GM19467 (cell line): ENCODE measurements at regions not wholly inside any gene's neighbourhood (a gene's known extent, or its start where the extent isn't known, plus 50 kb on each side); places are given as distances from the start of the nearest gene placed in this dataset.
"Not testable (repeated sequence)": the region's sequence is repeated elsewhere in the genome, so short reads cannot be mapped to it uniquely, and the experiment has no call there.

ENCODE experiments used
- ATAC-seq: cut with Tn5 transposase; IDR thresholded peaks from one replicate; pipeline ENCODE4 v1.9.1; 2021; ENCODE audit warnings: mild to moderate bottlenecking, moderate library complexity; ENCODE audit not compliant: unreplicated experiment

GRCh38 chr4:30538794-30539193 is 181.4 kb upstream of the PCDH7 start:
- no peak for ATAC-seq

GRCh38 chr4:30543057-30543456 is 177.1 kb upstream of the PCDH7 start:
- ATAC-seq = no peak

DNA sequence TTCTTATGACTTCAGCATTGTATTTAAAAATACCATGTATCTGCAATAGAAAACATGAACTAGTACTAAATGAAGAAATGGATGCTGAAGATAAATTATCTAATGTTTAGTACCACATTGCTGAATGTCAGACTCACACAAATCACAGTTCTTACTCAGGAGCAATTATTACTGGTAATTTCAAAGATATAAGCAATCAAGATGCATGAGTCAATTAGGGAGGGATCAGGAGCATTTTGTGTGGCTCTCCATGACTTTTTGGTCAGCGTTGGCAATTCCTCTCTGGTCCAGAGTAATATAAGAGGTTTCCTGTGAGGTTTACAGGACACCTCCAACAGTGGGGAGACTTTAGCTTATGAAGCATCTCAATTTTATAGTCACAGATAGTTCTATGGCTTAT is 167.0 kb upstream of the PCDH7 start:
- ATAC-seq = no peak

GRCh38 chr4:30553706-30554105 is 166.5 kb upstream of the PCDH7 start:
- ATAC-seq = no peak

- ATAC-seq = no peak
Observed at GRCh38 chr4:30555775-30556174, 164.4 kb upstream of the PCDH7 start.

GRCh38 chr4:30559481-30559880 is 160.7 kb upstream of the PCDH7 start:
- ATAC-seq = no peak

DNA sequence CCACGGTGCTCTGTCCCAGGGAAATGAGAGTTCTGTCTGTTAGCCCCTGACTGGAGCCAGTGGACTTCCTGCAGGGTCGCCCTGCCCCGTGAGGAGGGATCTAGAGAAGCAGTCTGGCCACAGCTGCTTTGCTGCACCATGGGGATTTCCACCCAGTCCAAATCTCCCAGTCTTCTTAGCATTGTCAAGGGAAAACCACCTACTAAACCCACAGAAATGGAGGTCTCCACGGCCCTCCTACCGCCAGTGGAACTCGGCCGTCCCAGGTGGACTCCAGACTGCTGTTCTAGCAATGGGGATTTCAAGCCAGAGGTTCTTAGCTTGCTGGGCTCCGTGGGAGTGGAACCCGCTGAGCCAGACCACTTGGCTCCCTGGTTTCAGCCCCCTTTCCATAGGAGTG is 133.3 kb upstream of the PCDH7 start:
- ATAC-seq = no peak

- not testable (repeated sequence) for ATAC-seq
Observed at GRCh38 chr4:30589669-30590068, 130.5 kb upstream of the PCDH7 start.

DNA sequence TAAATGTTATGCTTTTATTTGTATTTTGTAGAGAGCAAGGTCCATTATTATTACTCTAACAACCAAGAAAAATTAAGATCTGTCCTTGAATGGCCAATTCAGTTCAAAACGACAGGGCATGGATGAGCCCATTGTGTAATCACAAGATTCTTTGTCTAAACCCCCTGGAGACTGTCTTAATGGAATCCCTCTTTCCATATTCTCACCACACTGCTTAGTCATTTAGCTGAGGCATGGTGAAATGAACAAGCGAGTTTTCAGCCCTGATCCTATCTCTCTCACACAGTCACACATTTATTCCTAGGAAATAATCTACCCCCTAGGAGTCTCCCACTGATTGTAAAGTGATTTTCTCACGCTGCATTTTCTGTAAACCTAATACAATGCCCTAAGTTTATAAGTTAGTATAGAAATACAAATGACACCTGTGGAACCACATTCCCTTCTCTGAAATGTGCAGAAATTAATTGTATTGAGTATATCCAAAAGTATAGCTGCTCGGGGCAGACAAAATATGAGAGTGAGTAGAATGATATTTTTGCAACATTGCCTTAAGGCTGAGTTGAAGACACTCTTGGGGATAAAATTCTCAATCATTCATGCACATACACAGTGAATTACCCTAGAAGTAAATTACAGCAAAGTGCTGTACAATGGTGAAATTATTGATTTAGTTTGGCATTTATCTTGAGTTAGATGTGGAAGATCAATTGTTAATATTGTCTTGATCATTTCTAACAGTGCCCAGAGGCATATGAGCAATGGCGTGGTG is 119.7 kb upstream of the PCDH7 start:
- ATAC-seq = no peak

GRCh38 chr4:30601070-30601865 is 118.9 kb upstream of the PCDH7 start:
- ATAC-seq = no peak

DNA sequence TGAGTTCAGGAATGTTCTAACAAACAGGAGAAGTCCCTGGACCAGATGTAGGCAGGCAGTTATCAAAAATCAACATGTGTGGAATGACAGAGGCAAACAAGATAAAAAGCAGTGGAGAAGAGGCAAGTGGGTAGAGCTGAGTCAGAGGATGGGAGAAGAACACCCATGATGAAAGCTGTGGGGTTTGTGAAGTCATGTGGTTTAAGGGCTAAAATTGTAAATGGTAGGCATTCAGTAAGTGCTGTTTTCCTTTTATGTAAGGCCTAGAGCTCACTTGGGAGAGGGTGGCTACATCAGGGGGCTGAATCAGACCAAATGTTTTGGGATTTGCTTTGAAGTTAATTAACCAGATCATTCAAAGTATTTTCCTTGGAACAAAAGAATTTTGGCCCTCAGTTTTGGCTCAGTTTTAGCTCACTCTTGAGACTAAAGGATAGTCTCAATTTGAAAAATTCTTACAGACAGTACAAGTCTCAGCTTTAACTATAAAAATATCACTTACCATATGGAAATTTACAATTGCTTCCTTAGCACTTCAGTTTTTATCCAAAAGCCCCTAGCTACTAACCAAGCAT is 114.5 kb upstream of the PCDH7 start:
- ATAC-seq = no peak

DNA sequence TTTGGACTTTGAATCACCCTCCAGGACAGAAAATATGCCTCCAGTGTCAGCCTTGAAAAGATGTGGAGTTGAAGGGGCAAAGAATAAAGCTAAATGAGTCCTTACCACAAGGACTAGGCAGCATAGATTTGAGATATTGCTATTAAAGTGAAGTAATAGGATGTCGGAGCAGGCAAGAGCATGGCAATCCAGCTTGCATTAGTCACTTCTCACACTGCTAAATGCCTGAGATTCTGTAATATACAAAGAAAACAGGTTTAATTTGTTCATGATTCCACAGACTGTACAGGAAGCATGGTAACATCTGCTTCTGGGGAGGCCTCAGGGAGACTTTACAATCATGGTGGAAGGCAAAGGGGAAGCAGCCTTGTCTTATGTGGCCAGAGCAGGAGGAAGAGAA is 109.8 kb upstream of the PCDH7 start:
- no peak for ATAC-seq

- ATAC-seq = no peak
Observed at GRCh38 chr4:30614771-30615170, 105.4 kb upstream of the PCDH7 start.

GRCh38 chr4:30616942-30617646 is 103.1 kb upstream of the PCDH7 start:
- no peak for ATAC-seq

- no peak for ATAC-seq
Observed at GRCh38 chr4:30617836-30618235, 102.3 kb upstream of the PCDH7 start.

DNA sequence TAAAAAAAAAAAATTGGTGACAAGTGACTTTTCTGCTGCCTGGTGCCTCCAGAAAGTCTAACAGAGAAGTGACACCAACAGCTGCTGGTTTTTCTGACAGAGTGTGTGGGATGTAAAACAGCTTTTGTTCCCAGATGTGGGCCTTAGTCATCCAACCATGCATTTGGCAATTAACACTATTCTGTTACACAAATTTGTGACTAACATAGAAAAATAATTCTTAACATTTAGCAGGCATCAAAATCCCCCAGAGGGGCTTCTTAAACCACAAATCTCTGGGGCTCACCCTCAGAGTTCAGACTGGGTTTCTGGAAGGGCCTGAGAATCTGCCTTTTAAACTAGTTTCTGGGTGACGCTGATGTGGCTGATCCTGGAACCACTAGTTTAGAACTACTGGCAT is 100.5 kb upstream of the PCDH7 start:
- no peak for ATAC-seq

- ATAC-seq = no peak
Observed at GRCh38 chr4:30620711-30621110, 99.5 kb upstream of the PCDH7 start.

GRCh38 chr4:30630431-30630830 is 89.7 kb upstream of the PCDH7 start:
- no peak for ATAC-seq

GRCh38 chr4:30632751-30633150 is 87.4 kb upstream of the PCDH7 start:
- no peak for ATAC-seq

- ATAC-seq = no peak
Observed at GRCh38 chr4:30641345-30641744, 78.8 kb upstream of the PCDH7 start.

DNA sequence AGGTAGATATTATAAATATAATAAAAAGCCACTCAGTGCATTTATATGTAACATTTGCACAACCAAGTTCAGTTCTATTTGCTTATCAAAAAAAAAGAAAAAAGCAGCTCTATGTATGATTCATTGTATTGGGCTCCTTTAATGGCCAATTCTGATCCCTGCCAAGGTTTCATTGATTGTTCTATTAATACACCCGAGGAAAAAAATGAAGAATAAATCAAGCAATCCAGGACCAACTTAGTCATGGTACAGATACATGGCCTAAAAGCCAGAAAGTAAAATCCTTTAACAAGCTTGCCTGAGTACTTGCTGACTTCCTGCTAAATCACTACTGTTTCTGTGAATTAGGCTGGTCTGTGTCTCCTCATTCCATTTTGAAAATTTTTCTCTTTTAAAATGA is 77.6 kb upstream of the PCDH7 start:
- ATAC-seq = no peak
